ENCODE measurements at regions not wholly inside any gene's neighbourhood (a gene's known extent, or its start where the extent isn't known, plus 50 kb on each side); places are given as distances from the start of the nearest gene placed in this dataset.

DNA sequence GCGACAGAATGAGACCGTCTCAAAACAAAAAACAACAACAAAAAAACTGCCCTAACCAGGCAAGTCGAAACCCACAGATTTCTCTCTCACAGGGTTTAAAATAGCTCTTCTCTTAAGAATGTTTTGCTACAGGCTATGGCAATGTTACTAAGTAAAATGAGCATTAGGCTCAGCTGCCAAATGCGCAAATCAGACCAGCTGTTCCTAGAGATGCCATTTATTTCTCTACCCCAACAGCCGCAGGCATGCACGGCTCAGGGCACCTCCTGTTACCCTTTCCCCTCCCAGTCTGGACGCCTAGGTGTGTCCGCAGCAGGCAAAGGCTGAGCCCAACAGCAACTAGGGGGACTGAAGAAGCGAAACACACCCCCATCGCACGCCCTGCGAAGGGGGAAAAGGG is 168.3 kb upstream of the MBL2 start:
- no peak for TF ChIP-seq POLR2A (IDR thresholded peaks at IDR 0.05)
- TF ChIP-seq, protein P1, sequence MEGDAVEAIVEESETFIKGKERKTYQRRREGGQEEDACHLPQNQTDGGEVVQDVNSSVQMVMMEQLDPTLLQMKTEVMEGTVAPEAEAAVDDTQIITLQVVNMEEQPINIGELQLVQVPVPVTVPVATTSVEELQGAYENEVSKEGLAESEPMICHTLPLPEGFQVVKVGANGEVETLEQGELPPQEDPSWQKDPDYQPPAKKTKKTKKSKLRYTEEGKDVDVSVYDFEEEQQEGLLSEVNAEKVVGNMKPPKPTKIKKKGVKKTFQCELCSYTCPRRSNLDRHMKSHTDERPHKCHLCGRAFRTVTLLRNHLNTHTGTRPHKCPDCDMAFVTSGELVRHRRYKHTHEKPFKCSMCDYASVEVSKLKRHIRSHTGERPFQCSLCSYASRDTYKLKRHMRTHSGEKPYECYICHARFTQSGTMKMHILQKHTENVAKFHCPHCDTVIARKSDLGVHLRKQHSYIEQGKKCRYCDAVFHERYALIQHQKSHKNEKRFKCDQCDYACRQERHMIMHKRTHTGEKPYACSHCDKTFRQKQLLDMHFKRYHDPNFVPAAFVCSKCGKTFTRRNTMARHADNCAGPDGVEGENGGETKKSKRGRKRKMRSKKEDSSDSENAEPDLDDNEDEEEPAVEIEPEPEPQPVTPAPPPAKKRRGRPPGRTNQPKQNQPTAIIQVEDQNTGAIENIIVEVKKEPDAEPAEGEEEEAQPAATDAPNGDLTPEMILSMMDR (IDR thresholded peaks at IDR 0.05) = no peak

Measured in thyroid gland (tissue), 4 donors.